ENCODE measurements at regions not wholly inside any gene's neighbourhood (a gene's known extent, or its start where the extent isn't known, plus 50 kb on each side); places are given as distances from the start of the nearest gene placed in this dataset.

- Mint-ChIP-seq H3K9me3 (no peaks in the 10 kb centered on the region), H3K27me3 (no peaks in the 10 kb centered on the region), H3K4me1 (no peaks in the 10 kb centered on the region), H3K36me3 (ENCODE audit: low read depth) (no peaks in the 10 kb centered on the region), H3K4me3 (no peak overlapping the region), H3K27ac (no peak overlapping the region)
- DNase-seq (no peak), ATAC-seq (ENCODE audit: low read depth) (no peak)
- intact Hi-C loops (cut with micrococcal nuclease), result no loop called here
- no peak for TF ChIP-seq CTCF (IDR thresholded peaks at IDR 0.05)
- ChIA-PET CTCF (no interaction called here), POLR2A (no interaction called here)
Measured at GRCh38 chr1:193456811-193457280, 270.4 kb upstream of the B3GALT2 start.

GRCh38 chr1:193451606-193452005 lies 265.2 kb upstream of the B3GALT2 start:
- intact Hi-C loops (cut with micrococcal nuclease), result no loop called here
- peaks cover 17% of the 10 kb centered on the region for H3K4me1 Mint-ChIP-seq
- CTCF ChIA-PET, result no interaction called here
- no peaks in the 10 kb centered on the region for H3K27me3 Mint-ChIP-seq
- no peaks in the 10 kb centered on the region for H3K9me3 Mint-ChIP-seq
- POLR2A ChIA-PET, result interaction anchor here (0.7 kb wide), 1 partner anchor 11 kb away, joined by 3 read pairs; no protein-coding TSS in a partner anchor
- TF ChIP-seq CTCF (IDR thresholded peaks at IDR 0.05), result no peak
- ATAC-seq (ENCODE audit: low read depth) (no peak), DNase-seq (no peak)
- no peak overlapping the region for H3K27ac Mint-ChIP-seq
- H3K4me3 Mint-ChIP-seq, result no peak overlapping the region
- no peaks in the 10 kb centered on the region for H3K36me3 Mint-ChIP-seq (ENCODE audit: low read depth)

GRCh38 chr1:193451001-193451400 lies 264.6 kb upstream of the B3GALT2 start:
- ATAC-seq (ENCODE audit: low read depth), result no peak
- intact Hi-C loops (cut with micrococcal nuclease), result no loop called here
- H3K9me3 Mint-ChIP-seq, result no peaks in the 10 kb centered on the region
- ChIA-PET POLR2A (no interaction called here), CTCF (no interaction called here)
- H3K4me3 Mint-ChIP-seq, result no peak overlapping the region
- no peak for TF ChIP-seq CTCF (IDR thresholded peaks at IDR 0.05)
- no peak overlapping the region for H3K27ac Mint-ChIP-seq
- peaks cover 17% of the 10 kb centered on the region for H3K4me1 Mint-ChIP-seq
- DNase-seq, result no peak
- H3K36me3 Mint-ChIP-seq (ENCODE audit: low read depth), result no peaks in the 10 kb centered on the region
- H3K27me3 Mint-ChIP-seq, result no peaks in the 10 kb centered on the region

GRCh38 chr1:193448682-193449461 lies 262.5 kb upstream of the B3GALT2 start:
- H3K27me3 Mint-ChIP-seq, result no peaks in the 10 kb centered on the region
- ChIA-PET CTCF (no interaction called here), POLR2A (no interaction called here)
- H3K27ac Mint-ChIP-seq, result peak overlapping the region; percentile 74
- intact Hi-C loops (cut with micrococcal nuclease), result loop anchor here (1.0 kb wide), 1 partner anchor 31 kb away; no protein-coding TSS in a partner anchor
- TF ChIP-seq CTCF (IDR thresholded peaks at IDR 0.05), result no peak
- no peak for DNase-seq
- H3K4me1 Mint-ChIP-seq, result peaks cover 17% of the 10 kb centered on the region
- no peak overlapping the region for H3K4me3 Mint-ChIP-seq
- H3K9me3 Mint-ChIP-seq, result no peaks in the 10 kb centered on the region
- H3K36me3 Mint-ChIP-seq (ENCODE audit: low read depth), result no peaks in the 10 kb centered on the region
- ATAC-seq (ENCODE audit: low read depth), result peak; percentile 81

GRCh38 chr1:193443886-193444285 lies 257.5 kb upstream of the B3GALT2 start:
- Mint-ChIP-seq H3K4me1 (peaks cover 11% of the 10 kb centered on the region), H3K27ac (no peak overlapping the region), H3K9me3 (no peaks in the 10 kb centered on the region), H3K36me3 (ENCODE audit: low read depth) (no peaks in the 10 kb centered on the region), H3K27me3 (no peaks in the 10 kb centered on the region), H3K4me3 (no peak overlapping the region)
- no peak for TF ChIP-seq CTCF (IDR thresholded peaks at IDR 0.05)
- POLR2A ChIA-PET, result no interaction called here
- ATAC-seq (ENCODE audit: low read depth), result no peak
- CTCF ChIA-PET, result no interaction called here
- intact Hi-C loops (cut with micrococcal nuclease), result no loop called here
- no peak for DNase-seq
